ENCODE measurements at regions not wholly inside any gene's neighbourhood (a gene's known extent, or its start where the extent isn't known, plus 50 kb on each side); places are given as distances from the start of the nearest gene placed in this dataset.
A peak's percentile ranks its signal among the peaks of the same experiment; 100 is the strongest.

DNA sequence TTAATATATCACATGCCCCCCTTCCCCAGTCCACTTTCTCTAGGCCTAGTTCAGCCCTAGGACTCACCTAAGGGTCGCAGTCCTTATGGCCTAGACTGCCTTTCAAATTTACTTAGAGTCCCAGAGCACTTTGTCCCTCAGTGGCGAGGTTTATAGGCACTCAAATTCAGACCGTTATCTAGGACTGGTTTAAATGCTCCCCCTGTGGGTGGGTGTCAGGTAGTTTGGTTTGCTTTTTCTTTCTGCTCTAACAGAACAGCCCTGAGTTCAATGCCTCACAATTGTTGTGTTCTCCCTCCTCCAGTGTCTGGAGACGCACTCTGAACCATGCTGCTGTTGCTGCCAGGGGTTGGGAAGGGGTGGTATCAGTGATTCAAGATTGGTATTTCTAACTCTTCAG, 317.1 kb downstream of the MAT2B start:
- no peak for DNase-seq (ENCODE audit: low read depth)
- no peak overlapping the region for H3K4me3 ChIP-seq (ENCODE audit: low read length)
- TF ChIP-seq, protein P1, sequence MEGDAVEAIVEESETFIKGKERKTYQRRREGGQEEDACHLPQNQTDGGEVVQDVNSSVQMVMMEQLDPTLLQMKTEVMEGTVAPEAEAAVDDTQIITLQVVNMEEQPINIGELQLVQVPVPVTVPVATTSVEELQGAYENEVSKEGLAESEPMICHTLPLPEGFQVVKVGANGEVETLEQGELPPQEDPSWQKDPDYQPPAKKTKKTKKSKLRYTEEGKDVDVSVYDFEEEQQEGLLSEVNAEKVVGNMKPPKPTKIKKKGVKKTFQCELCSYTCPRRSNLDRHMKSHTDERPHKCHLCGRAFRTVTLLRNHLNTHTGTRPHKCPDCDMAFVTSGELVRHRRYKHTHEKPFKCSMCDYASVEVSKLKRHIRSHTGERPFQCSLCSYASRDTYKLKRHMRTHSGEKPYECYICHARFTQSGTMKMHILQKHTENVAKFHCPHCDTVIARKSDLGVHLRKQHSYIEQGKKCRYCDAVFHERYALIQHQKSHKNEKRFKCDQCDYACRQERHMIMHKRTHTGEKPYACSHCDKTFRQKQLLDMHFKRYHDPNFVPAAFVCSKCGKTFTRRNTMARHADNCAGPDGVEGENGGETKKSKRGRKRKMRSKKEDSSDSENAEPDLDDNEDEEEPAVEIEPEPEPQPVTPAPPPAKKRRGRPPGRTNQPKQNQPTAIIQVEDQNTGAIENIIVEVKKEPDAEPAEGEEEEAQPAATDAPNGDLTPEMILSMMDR (IDR thresholded peaks at IDR 0.05; ENCODE audit: insufficient read depth, low read depth, low read length, missing control alignments) = no peak

- no peak overlapping the region for H3K4me3 ChIP-seq (ENCODE audit: low read length)
- TF ChIP-seq, protein P1 (IDR thresholded peaks at IDR 0.05; ENCODE audit: insufficient read depth, low read depth, low read length, missing control alignments) = no peak
- no peak for DNase-seq (ENCODE audit: low read depth)
These were observed 320.2 kb downstream of the MAT2B start for GRCh38 chr5:163825661-163826060.

GRCh38 chr5:163826201-163826600, 320.8 kb downstream of the MAT2B start:
- TF ChIP-seq, protein P1 (IDR thresholded peaks at IDR 0.05; ENCODE audit: insufficient read depth, low read depth, low read length, missing control alignments) = no peak
- H3K4me3 ChIP-seq (ENCODE audit: low read length) = no peak overlapping the region
- no peak for DNase-seq (ENCODE audit: low read depth)

GRCh38 chr5:163832155-163832554, 326.7 kb downstream of the MAT2B start:
- no peak for DNase-seq (ENCODE audit: low read depth)
- TF ChIP-seq, protein P1 (IDR thresholded peaks at IDR 0.05; ENCODE audit: insufficient read depth, low read depth, low read length, missing control alignments) = no peak
- no peak overlapping the region for H3K4me3 ChIP-seq (ENCODE audit: low read length)

DNA sequence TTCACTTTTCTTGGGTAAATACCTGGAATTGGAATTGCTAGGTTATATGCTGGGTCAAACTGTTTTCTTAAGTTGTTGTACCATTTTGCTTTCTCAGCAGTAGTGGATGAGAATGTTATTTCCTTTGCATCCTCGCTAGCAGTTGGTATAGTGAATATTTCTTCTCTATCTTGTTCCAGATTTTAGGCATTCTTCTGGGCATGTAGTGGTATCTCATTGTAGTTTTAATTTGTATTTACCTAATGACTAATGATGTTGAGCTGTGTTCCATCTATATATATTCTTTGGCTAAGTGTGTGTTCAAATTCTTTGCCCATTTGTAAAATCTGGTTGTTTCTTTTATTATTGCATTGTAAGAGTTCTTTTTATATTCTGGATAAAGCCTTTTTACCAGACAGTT, 333.3 kb downstream of the MAT2B start:
- H3K4me3 ChIP-seq (ENCODE audit: low read length) = no peak overlapping the region
- no peak for DNase-seq (ENCODE audit: low read depth)
- TF ChIP-seq, protein P1 (IDR thresholded peaks at IDR 0.05; ENCODE audit: insufficient read depth, low read depth, low read length, missing control alignments) = no peak

DNA sequence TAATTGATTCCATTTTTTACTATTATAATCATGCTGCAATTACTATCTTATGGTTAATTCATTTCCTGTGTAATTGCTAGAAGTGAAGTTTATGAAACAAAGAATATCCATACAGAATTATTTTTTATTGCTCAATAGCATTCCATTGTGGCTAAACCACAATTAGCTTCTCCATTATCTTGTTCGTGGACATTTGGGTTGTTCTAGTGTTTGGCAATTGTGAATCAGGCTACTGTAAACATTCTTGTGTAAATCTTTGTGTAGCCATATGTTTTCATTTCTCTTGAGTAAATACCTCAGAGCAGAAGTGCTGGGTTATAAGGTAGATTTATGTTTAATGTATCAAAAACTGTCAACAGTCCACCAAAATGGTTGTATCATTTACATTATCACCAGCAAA, 341.1 kb downstream of the MAT2B start:
- H3K4me3 ChIP-seq (ENCODE audit: low read length) = no peak overlapping the region
- peak; percentile 73 for DNase-seq (ENCODE audit: low read depth)
- TF ChIP-seq, protein P1 (IDR thresholded peaks at IDR 0.05; ENCODE audit: insufficient read depth, low read depth, low read length, missing control alignments) = no peak

DNA sequence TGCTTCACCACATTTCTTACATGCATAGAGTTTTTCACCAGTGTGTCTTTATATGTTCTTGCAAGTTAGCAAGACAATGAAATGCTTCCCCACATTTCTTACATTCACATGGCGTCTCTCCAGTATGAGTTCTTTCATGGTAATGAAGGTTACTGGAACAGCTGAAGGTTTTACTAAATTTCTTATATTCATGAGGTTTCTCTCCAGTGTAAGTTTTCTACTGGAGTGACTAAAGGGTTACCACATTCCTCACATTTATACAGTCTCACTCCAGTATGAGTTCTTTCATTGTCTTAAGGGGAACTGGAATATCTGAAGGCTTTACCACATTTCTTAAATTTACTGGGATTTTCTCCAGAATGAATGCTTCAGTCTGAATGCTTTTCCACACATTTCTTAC, 350.3 kb downstream of the MAT2B start:
- TF ChIP-seq, protein P1 (IDR thresholded peaks at IDR 0.05; ENCODE audit: insufficient read depth, low read depth, low read length, missing control alignments) = no peak
- no peak for DNase-seq (ENCODE audit: low read depth)
- H3K4me3 ChIP-seq (ENCODE audit: low read length) = no peak overlapping the region
